ENCODE measurements at regions not wholly inside any gene's neighbourhood (a gene's known extent, or its start where the extent isn't known, plus 50 kb on each side); places are given as distances from the start of the nearest gene placed in this dataset.

GRCh38 chr10:88086187-88086960 is 222.9 kb downstream of the PTEN start:
- H3K4me1 ChIP-seq (ENCODE audit: insufficient read depth, poor library complexity, severe bottlenecking) = peaks cover 18% of the 10 kb centered on the region

GRCh38 chr10:88088441-88089340 is 225.3 kb downstream of the PTEN start:
- Histone ChIP-seq H3K4me3 (ENCODE audit: severe bottlenecking) (no peak overlapping the region), H3K9me3 (ENCODE audit: severe bottlenecking) (no peaks in the 10 kb centered on the region), H3K4me1 (ENCODE audit: insufficient read depth, poor library complexity, severe bottlenecking) (peaks cover 21% of the 10 kb centered on the region), H3K27me3 (ENCODE audit: insufficient read depth, poor library complexity, severe bottlenecking) (no peaks in the 10 kb centered on the region), H3K36me3 (ENCODE audit: low read depth) (no peaks in the 10 kb centered on the region), H3K27ac (ENCODE audit: poor library complexity, severe bottlenecking) (peak overlapping the region; percentile 29)
- no peak for TF ChIP-seq CTCF (IDR thresholded peaks at IDR 0.05; ENCODE audit: poor library complexity, severe bottlenecking)
- no peak for DNase-seq (ENCODE audit: low spot score)
- peak; percentile 82 for ATAC-seq (ENCODE audit: low read depth)

More at GRCh38 chr10:88086187-88086960, 222.9 kb downstream of the PTEN start:
- Histone ChIP-seq H3K4me3 (ENCODE audit: severe bottlenecking) (no peak overlapping the region), H3K9me3 (ENCODE audit: severe bottlenecking) (no peaks in the 10 kb centered on the region), H3K27ac (ENCODE audit: poor library complexity, severe bottlenecking) (no peak overlapping the region), H3K36me3 (ENCODE audit: low read depth) (no peaks in the 10 kb centered on the region), H3K27me3 (ENCODE audit: insufficient read depth, poor library complexity, severe bottlenecking) (no peaks in the 10 kb centered on the region)
- ATAC-seq (ENCODE audit: low read depth) (no peak), DNase-seq (ENCODE audit: low spot score) (no peak)
- TF ChIP-seq CTCF (IDR thresholded peaks at IDR 0.05; ENCODE audit: poor library complexity, severe bottlenecking) = no peak

- H3K27ac ChIP-seq (ENCODE audit: poor library complexity, severe bottlenecking) = no peak overlapping the region
- H3K36me3 ChIP-seq (ENCODE audit: low read depth) = no peaks in the 10 kb centered on the region
- no peak for TF ChIP-seq CTCF (IDR thresholded peaks at IDR 0.05; ENCODE audit: poor library complexity, severe bottlenecking)
- H3K9me3 ChIP-seq (ENCODE audit: severe bottlenecking) = no peaks in the 10 kb centered on the region
- peaks cover 21% of the 10 kb centered on the region for H3K4me1 ChIP-seq (ENCODE audit: insufficient read depth, poor library complexity, severe bottlenecking)
- no peaks in the 10 kb centered on the region for H3K27me3 ChIP-seq (ENCODE audit: insufficient read depth, poor library complexity, severe bottlenecking)
- DNase-seq (ENCODE audit: low spot score) (no peak), ATAC-seq (ENCODE audit: low read depth) (no peak)
- H3K4me3 ChIP-seq (ENCODE audit: severe bottlenecking) = no peak overlapping the region
Observed at GRCh38 chr10:88089498-88089897, 226.1 kb downstream of the PTEN start.

GRCh38 chr10:88090568-88091214 is 227.3 kb downstream of the PTEN start:
- no peak for TF ChIP-seq CTCF (IDR thresholded peaks at IDR 0.05; ENCODE audit: poor library complexity, severe bottlenecking)
- H3K4me1 ChIP-seq (ENCODE audit: insufficient read depth, poor library complexity, severe bottlenecking) = peaks cover 21% of the 10 kb centered on the region
- no peak for ATAC-seq (ENCODE audit: low read depth)

More at GRCh38 chr10:88090568-88091214, 227.3 kb downstream of the PTEN start:
- Histone ChIP-seq H3K36me3 (ENCODE audit: low read depth) (no peaks in the 10 kb centered on the region), H3K9me3 (ENCODE audit: severe bottlenecking) (no peaks in the 10 kb centered on the region), H3K27me3 (ENCODE audit: insufficient read depth, poor library complexity, severe bottlenecking) (no peaks in the 10 kb centered on the region), H3K27ac (ENCODE audit: poor library complexity, severe bottlenecking) (no peak overlapping the region), H3K4me3 (ENCODE audit: severe bottlenecking) (no peak overlapping the region)
- DNase-seq (ENCODE audit: low spot score) = no peak

Measured in RWPE2 (cell line).